Keratinocyte (primary cell): ENCODE measurements at regions not wholly inside any gene's neighbourhood (a gene's known extent, or its start where the extent isn't known, plus 50 kb on each side); places are given as distances from the start of the nearest gene placed in this dataset.
A peak's percentile ranks its signal among the peaks of the same experiment; 100 is the strongest.

Experiments used
- DNase-seq: peaks from one replicate; pipeline ENCODE4 v3.0.0-alpha.2; 2011; ENCODE audit warnings: low read depth, missing footprints, low spot score
- FAIRE-seq: peaks from 2 replicates; lab custom pipeline; 2011; peaks lifted over from hg19 to GRCh38; lab: Jason Lieb, UNC
- H2AFZ ChIP-seq: 2 replicates; pipeline ENCODE4 v1.6.0; 2012; ENCODE audit warnings: low read length, control low read depth, inconsistent platforms; ENCODE audit not compliant: control insufficient read depth
- H3K27ac ChIP-seq: 2 replicates; pipeline ENCODE4 v1.5.1; 2011; ENCODE audit warnings: low read length; ENCODE audit not compliant: control insufficient read depth, insufficient read depth
- H3K27me3 ChIP-seq: 3 replicates; pipeline ENCODE4 v1.6.0; 2011; ENCODE audit warnings: low read length; ENCODE audit not compliant: control insufficient read depth, insufficient read depth; ENCODE audit errors: extremely low read depth
- H3K36me3 ChIP-seq, 2 experiments: 2 replicates in 1 of 2; 3 replicates in 1 of 2; pipeline ENCODE4 v1.5.1; 2011; ENCODE audit warnings: low read length in 2 of 2, mild to moderate bottlenecking in 1 of 2; ENCODE audit not compliant: control insufficient read depth in 2 of 2, insufficient read depth in 2 of 2; ENCODE audit errors: extremely low read depth in 1 of 2
- H3K4me1 ChIP-seq: 3 replicates; pipeline ENCODE4 v1.5.1; 2011; ENCODE audit warnings: low read length; ENCODE audit not compliant: control insufficient read depth, insufficient read depth; ENCODE audit errors: extremely low read depth
- H3K4me2 ChIP-seq: 3 replicates; pipeline ENCODE4 v1.6.0; 2011; ENCODE audit warnings: low read depth, low read length; ENCODE audit not compliant: control insufficient read depth, insufficient read depth; ENCODE audit errors: extremely low read depth
- H3K4me3 ChIP-seq, 3 experiments: fragments of 200-600 bp in 1 of 3; sonication (generic) in 1 of 3; 2 replicates in 2 of 3; 3 replicates in 1 of 3; pipeline ENCODE4 v1.5.1; 2011 to 2016; ENCODE audit warnings: low read length in 3 of 3, mild to moderate bottlenecking in 3 of 3, control low read depth in 2 of 3, inconsistent platforms in 1 of 3, low read depth in 1 of 3, mixed read lengths in 1 of 3, mixed run types in 1 of 3, moderate library complexity in 1 of 3; ENCODE audit not compliant: control insufficient read depth in 2 of 3, insufficient read depth in 2 of 3; ENCODE audit errors: extremely low read depth in 1 of 3
- H3K79me2 ChIP-seq: 2 replicates; pipeline ENCODE4 v1.6.0; 2012; ENCODE audit warnings: low read length; ENCODE audit not compliant: control insufficient read depth, insufficient read depth
- H3K9ac ChIP-seq: 3 replicates; pipeline ENCODE4 v1.6.0; 2011; ENCODE audit warnings: low read length; ENCODE audit not compliant: control insufficient read depth, insufficient read depth; ENCODE audit errors: extremely low read depth
- H3K9me1 ChIP-seq: 3 replicates; pipeline ENCODE4 v1.6.0; 2011; ENCODE audit warnings: low read length; ENCODE audit not compliant: control insufficient read depth, insufficient read depth; ENCODE audit errors: extremely low read depth
- H3K9me3 ChIP-seq: 2 replicates; pipeline ENCODE4 v1.5.1; 2012; ENCODE audit warnings: low read depth, low read length; ENCODE audit not compliant: control insufficient read depth
- H4K20me1 ChIP-seq: 3 replicates; pipeline ENCODE4 v1.6.0; 2011; ENCODE audit warnings: low read length; ENCODE audit not compliant: control insufficient read depth, insufficient read depth; ENCODE audit errors: extremely low read depth
- CTCF ChIP-seq, 3 experiments: IDR thresholded peaks in 1 of 3; conservative IDR thresholded peaks in 1 of 3; optimal IDR thresholded peaks in 1 of 3; 2 replicates in 2 of 3; 3 replicates in 1 of 3; pipeline versions ENCODE3 to v1.5.1; 2011; ENCODE audit warnings: low read length in 3 of 3, mild to moderate bottlenecking in 3 of 3, moderate library complexity in 2 of 3, control low read depth in 1 of 3, inconsistent platforms in 1 of 3; ENCODE audit not compliant: insufficient read depth in 2 of 3; ENCODE audit errors: extremely low read depth in 1 of 3
- EZH2 ChIP-seq: IDR thresholded peaks from one replicate; pipeline ENCODE4 v1.6.1; 2012; ENCODE audit warnings: inconsistent platforms, mild to moderate bottlenecking, low read length, moderate library complexity
- dilution Hi-C: fragments of 300-500 bp; cut with MboI; formaldehyde crosslinking; loops from one replicate; pipeline ENCODE4 v1.7.0; 2020; ENCODE audit warnings: low sequenced_read_pairs; ENCODE audit not compliant: extremely low pct_ligation_motif_present

- no peak for DNase-seq
- H2AFZ ChIP-seq: peak overlapping the region; percentile 67
Measured at GRCh38 chr1:221839321-221839720, 97.4 kb upstream of the DUSP10 start.

GRCh38 chr1:221837896-221838295 is 96.0 kb upstream of the DUSP10 start:
- no peaks in the 10 kb centered on the region for H3K27me3 ChIP-seq
- no peak for DNase-seq
- no peaks in the 10 kb centered on the region for H3K9me1 ChIP-seq
- FAIRE-seq: no peak
- H2AFZ ChIP-seq: no peak overlapping the region
- no peak overlapping the region for H3K27ac ChIP-seq
- H3K9ac ChIP-seq: no peak overlapping the region
- no peak overlapping the region for H3K4me2 ChIP-seq
- H4K20me1 ChIP-seq: no peaks in the 10 kb centered on the region
- H3K9me3 ChIP-seq: no peaks in the 10 kb centered on the region
- H3K36me3 ChIP-seq: no peaks in the 10 kb centered on the region
- TF ChIP-seq CTCF (optimal IDR thresholded peaks at IDR 0.05 in 1 of 3, IDR thresholded peaks at IDR 0.05 in 1 of 3, conservative IDR thresholded peaks at IDR 0.05 in 1 of 3; ENCODE audit: extremely low read depth in 1 of 3, insufficient read depth in 2 of 3, low read length in 3 of 3): no peak
- no peak for TF ChIP-seq EZH2
- no peaks in the 10 kb centered on the region for H3K79me2 ChIP-seq
- peaks cover 31% of the 10 kb centered on the region for H3K4me1 ChIP-seq
- dilution Hi-C loops: no loop called here
- no peak overlapping the region for H3K4me3 ChIP-seq

More at GRCh38 chr1:221839321-221839720, 97.4 kb upstream of the DUSP10 start:
- peak overlapping the region; percentile 50 for H3K9ac ChIP-seq
- no peaks in the 10 kb centered on the region for H3K79me2 ChIP-seq
- TF ChIP-seq CTCF (optimal IDR thresholded peaks at IDR 0.05 in 1 of 3, IDR thresholded peaks at IDR 0.05 in 1 of 3, conservative IDR thresholded peaks at IDR 0.05 in 1 of 3; ENCODE audit: extremely low read depth in 1 of 3, insufficient read depth in 2 of 3, low read length in 3 of 3): peak in 1 of 3 experiments; percentile 41
- TF ChIP-seq EZH2: no peak
- dilution Hi-C loops: no loop called here
- H3K27me3 ChIP-seq: no peaks in the 10 kb centered on the region
- H3K27ac ChIP-seq: peak overlapping the region; percentile 97
- no peaks in the 10 kb centered on the region for H3K36me3 ChIP-seq
- H3K9me1 ChIP-seq: no peaks in the 10 kb centered on the region
- peaks cover 20% of the 10 kb centered on the region for H3K4me1 ChIP-seq
- no peak for FAIRE-seq
- H3K4me3 ChIP-seq: no peak overlapping the region
- H3K9me3 ChIP-seq: no peaks in the 10 kb centered on the region
- H3K4me2 ChIP-seq: peak overlapping the region; percentile 44
- no peaks in the 10 kb centered on the region for H4K20me1 ChIP-seq
